AG04449 (cell line): ENCODE measurements at regions not wholly inside any gene's neighbourhood (a gene's known extent, or its start where the extent isn't known, plus 50 kb on each side); places are given as distances from the start of the nearest gene placed in this dataset.

Experiments used
- CTCF ChIA-PET: fragments of 350-600 bp; formaldehyde crosslinking; extraction: SDS; loops from one replicate; lab custom pipeline; 2021; ENCODE audit warnings: antibody characterized with exemption; lab: Yijun Ruan, JAX
- POLR2A ChIA-PET: fragments of 400-600, 350-600 bp; formaldehyde crosslinking; extraction: SDS; loops from one replicate; lab custom pipeline; 2020; ENCODE audit warnings: antibody characterized with exemption, inconsistent platforms; lab: Yijun Ruan, JAX
- DNase-seq: peaks from one replicate; pipeline ENCODE4 v3.0.0-alpha.2; 2010; ENCODE audit warnings: low read depth, low spot score
- H3K4me3 ChIP-seq: 2 replicates; pipeline ENCODE4 v1.5.1; 2011; ENCODE audit warnings: low read depth, mild to moderate bottlenecking, control low read depth, low read length
- CTCF ChIP-seq: IDR thresholded peaks from one replicate; pipeline ENCODE4 v1.5.1; 2011; ENCODE audit warnings: mild to moderate bottlenecking, moderate library complexity, low read length, control low read depth, inconsistent platforms; ENCODE audit not compliant: insufficient read depth; ENCODE audit errors: missing control alignments

- CTCF ChIA-PET: interaction anchor here (1.2 kb wide), 1 partner anchor 227 kb away, joined by 3 read pairs; no protein-coding TSS in a partner anchor
- POLR2A ChIA-PET: interaction anchor here (1.0 to 1.3 kb wide), 3 partner anchors 22 to 603 kb away, joined by 3 read pairs; no protein-coding TSS in a partner anchor
- no peak for TF ChIP-seq CTCF
- no peak for DNase-seq
- H3K4me3 ChIP-seq: no peak overlapping the region
These were observed 533.2 kb upstream of the TNP1 start for GRCh38 chr2:217392930-217393584.

- ChIA-PET POLR2A (no interaction called here), CTCF (no interaction called here)
- TF ChIP-seq CTCF: no peak
- no peak for DNase-seq
- no peak overlapping the region for H3K4me3 ChIP-seq
These were observed 528.0 kb upstream of the TNP1 start for GRCh38 chr2:217387776-217388387.

GRCh38 chr2:217386041-217386440, 526.2 kb upstream of the TNP1 start:
- POLR2A ChIA-PET: no interaction called here
- CTCF ChIA-PET: interaction anchor here (1.1 kb wide), 1 partner anchor 124 kb away, joined by 3 read pairs; no protein-coding TSS in a partner anchor
- no peak overlapping the region for H3K4me3 ChIP-seq
- no peak for DNase-seq
- TF ChIP-seq CTCF: no peak

- ChIA-PET POLR2A (no interaction called here), CTCF (no interaction called here)
- DNase-seq: no peak
These were observed 523.8 kb upstream of the TNP1 start for GRCh38 chr2:217383620-217384019.

GRCh38 chr2:217382794-217383193, 522.9 kb upstream of the TNP1 start:
- CTCF ChIA-PET: no interaction called here
- H3K4me3 ChIP-seq: no peak overlapping the region
- POLR2A ChIA-PET: no interaction called here
- no peak for DNase-seq
- TF ChIP-seq CTCF: no peak

More at GRCh38 chr2:217383620-217384019, 523.8 kb upstream of the TNP1 start:
- H3K4me3 ChIP-seq: no peak overlapping the region
- TF ChIP-seq CTCF: no peak

GRCh38 chr2:217379807-217380206, 519.9 kb upstream of the TNP1 start:
- ChIA-PET POLR2A (no interaction called here), CTCF (no interaction called here)
- no peak for TF ChIP-seq CTCF
- no peak overlapping the region for H3K4me3 ChIP-seq
- no peak for DNase-seq
